ENCODE measurements at regions not wholly inside any gene's neighbourhood (a gene's known extent, or its start where the extent isn't known, plus 50 kb on each side); places are given as distances from the start of the nearest gene placed in this dataset.
"Not testable (repeated sequence)": the region's sequence is repeated elsewhere in the genome, so short reads cannot be mapped to it uniquely, and the experiment has no call there.

GRCh38 chr20:56733967-56734366 lies 104.9 kb downstream of the TFAP2C start:
- no peak for TF ChIP-seq CTCF (IDR thresholded peaks at IDR 0.05)
- Mint-ChIP-seq H3K9me3 (no peaks in the 10 kb centered on the region), H3K4me3 (no peak overlapping the region), H3K27ac (no peak overlapping the region), H3K36me3 (ENCODE audit: low read depth) (no peaks in the 10 kb centered on the region), H3K4me1 (ENCODE audit: low read depth) (no peaks in the 10 kb centered on the region), H3K27me3 (peaks cover 43% of the 10 kb centered on the region)
- Histone ChIP-seq H3K27ac (ENCODE audit: low read depth in 1 of 2, low read length in 2 of 2) (no peak overlapping the region), H3K27me3 (ENCODE audit: control insufficient read depth in 1 of 2, insufficient read depth in 2 of 2, low read length in 2 of 2) (peaks cover 0 to 17% of the 10 kb centered on the region in 2 experiments), H3K9me3 (ENCODE audit: control insufficient read depth in 1 of 2, insufficient read depth in 1 of 2, low read length in 2 of 2) (peaks cover 0 to 6% of the 10 kb centered on the region in 2 experiments), H3K36me3 (ENCODE audit: insufficient read depth, low read length) (no peaks in the 10 kb centered on the region), H3K4me1 (ENCODE audit: insufficient read depth, low read length) (no peaks in the 10 kb centered on the region), H3K4me3 (ENCODE audit: low read length) (no peak overlapping the region)
- CTCF ChIA-PET: no interaction called here
- POLR2A ChIA-PET: no interaction called here
- intact Hi-C loops (cut with DNase I, micrococcal nuclease): no loop called here
- DNase-seq (no peak), ATAC-seq (ENCODE audit: poor library complexity) (no peak)

- Histone ChIP-seq H3K36me3 (ENCODE audit: insufficient read depth, low read length) (no peaks in the 10 kb centered on the region), H3K4me3 (ENCODE audit: low read length) (no peak overlapping the region), H3K9me3 (ENCODE audit: control insufficient read depth in 1 of 2, insufficient read depth in 1 of 2, low read length in 2 of 2) (peaks cover 0 to 6% of the 10 kb centered on the region in 2 experiments), H3K27me3 (ENCODE audit: control insufficient read depth in 1 of 2, insufficient read depth in 2 of 2, low read length in 2 of 2) (peaks cover 0 to 19% of the 10 kb centered on the region in 2 experiments), H3K4me1 (ENCODE audit: insufficient read depth, low read length) (no peaks in the 10 kb centered on the region), H3K27ac (ENCODE audit: low read depth in 1 of 2, low read length in 2 of 2) (no peak overlapping the region)
- Mint-ChIP-seq H3K4me1 (ENCODE audit: low read depth) (no peaks in the 10 kb centered on the region), H3K4me3 (no peak overlapping the region), H3K9me3 (no peaks in the 10 kb centered on the region), H3K27me3 (peaks cover 55% of the 10 kb centered on the region), H3K36me3 (ENCODE audit: low read depth) (no peaks in the 10 kb centered on the region), H3K27ac (no peak overlapping the region)
- no peak for TF ChIP-seq CTCF (IDR thresholded peaks at IDR 0.05)
- POLR2A ChIA-PET: no interaction called here
- no peak for ATAC-seq (ENCODE audit: poor library complexity)
- CTCF ChIA-PET: no interaction called here
- no peak for DNase-seq
- intact Hi-C loops (cut with DNase I, micrococcal nuclease): no loop called here
Measured at GRCh38 chr20:56735084-56735642, 106.1 kb downstream of the TFAP2C start.

- no peak for TF ChIP-seq CTCF (IDR thresholded peaks at IDR 0.05)
- POLR2A ChIA-PET: no interaction called here
- Histone ChIP-seq H3K27me3 (ENCODE audit: control insufficient read depth in 1 of 2, insufficient read depth in 2 of 2, low read length in 2 of 2) (peaks cover 0 to 19% of the 10 kb centered on the region in 2 experiments), H3K4me1 (ENCODE audit: insufficient read depth, low read length) (no peaks in the 10 kb centered on the region), H3K36me3 (ENCODE audit: insufficient read depth, low read length) (no peaks in the 10 kb centered on the region), H3K4me3 (ENCODE audit: low read length) (no peak overlapping the region), H3K9me3 (ENCODE audit: control insufficient read depth in 1 of 2, insufficient read depth in 1 of 2, low read length in 2 of 2) (peaks cover 0 to 6% of the 10 kb centered on the region in 2 experiments), H3K27ac (ENCODE audit: low read depth in 1 of 2, low read length in 2 of 2) (no peak overlapping the region)
- intact Hi-C loops (cut with DNase I, micrococcal nuclease): no loop called here
- H3K4me1 Mint-ChIP-seq (ENCODE audit: low read depth): no peaks in the 10 kb centered on the region
- no peak overlapping the region for H3K4me3 Mint-ChIP-seq
- no peak for DNase-seq
- H3K36me3 Mint-ChIP-seq (ENCODE audit: low read depth): no peaks in the 10 kb centered on the region
- CTCF ChIA-PET: no interaction called here
- peaks cover 60% of the 10 kb centered on the region for H3K27me3 Mint-ChIP-seq
- no peak for ATAC-seq (ENCODE audit: poor library complexity)
- H3K9me3 Mint-ChIP-seq: no peaks in the 10 kb centered on the region
- no peak overlapping the region for H3K27ac Mint-ChIP-seq
Measured at GRCh38 chr20:56736285-56736857, 107.3 kb downstream of the TFAP2C start.

GRCh38 chr20:56744325-56744821 lies 115.3 kb downstream of the TFAP2C start:
- H3K27ac ChIP-seq (ENCODE audit: low read depth in 1 of 2, low read length in 2 of 2); H3K36me3 Mint-ChIP-seq (ENCODE audit: low read depth); H3K27ac Mint-ChIP-seq; H3K4me1 Mint-ChIP-seq (ENCODE audit: low read depth); H3K4me3 Mint-ChIP-seq; ATAC-seq (ENCODE audit: poor library complexity); H3K36me3 ChIP-seq (ENCODE audit: insufficient read depth, low read length); DNase-seq; POLR2A ChIA-PET; CTCF ChIA-PET; H3K27me3 ChIP-seq (ENCODE audit: control insufficient read depth in 1 of 2, insufficient read depth in 2 of 2, low read length in 2 of 2); intact Hi-C loops (cut with DNase I, micrococcal nuclease); H3K4me3 ChIP-seq (ENCODE audit: low read length); H3K9me3 ChIP-seq (ENCODE audit: control insufficient read depth in 1 of 2, insufficient read depth in 1 of 2, low read length in 2 of 2); H3K4me1 ChIP-seq (ENCODE audit: insufficient read depth, low read length); H3K9me3 Mint-ChIP-seq: not testable (repeated sequence)
- peaks cover 37% of the 10 kb centered on the region for H3K27me3 Mint-ChIP-seq

Data from CD4-positive, alpha-beta T cell (primary cell).